ENCODE measurements at regions not wholly inside any gene's neighbourhood (a gene's known extent, or its start where the extent isn't known, plus 50 kb on each side); places are given as distances from the start of the nearest gene placed in this dataset.

GRCh38 chr20:12201289-12201991, 283.7 kb downstream of the BTBD3 start:
- no peak overlapping the region for H3K27ac ChIP-seq (ENCODE audit: insufficient read length, low read depth, low read length)
- H2BK15ac ChIP-seq (ENCODE audit: low read depth, low read length): no peak overlapping the region
- H3K4me1 Mint-ChIP-seq: no peaks in the 10 kb centered on the region
- no peak overlapping the region for H3K23ac ChIP-seq (ENCODE audit: insufficient read length, low read depth, low read length)
- peaks cover 0 to 6% (median 1%) of the 10 kb centered on the region in 3 experiments; a peak in 2 of 7 replicates for H3K36me3 Mint-ChIP-seq (ENCODE audit: insufficient read depth in 1 of 3, low read depth in 3 of 3)
- DNase-seq: no peak
- H3K4me2 ChIP-seq (ENCODE audit: insufficient read depth, insufficient read length, low read length): no peak overlapping the region
- H2BK5ac ChIP-seq (ENCODE audit: insufficient read length, low read length): no peak overlapping the region
- H2AK5ac ChIP-seq (ENCODE audit: insufficient read length, low read length): no peak overlapping the region
- H3K27me3 ChIP-seq (ENCODE audit: insufficient read depth, low read length): no peaks in the 10 kb centered on the region
- H3K56ac ChIP-seq (ENCODE audit: insufficient read length, low read depth, low read length): no peak overlapping the region
- H2BK120ac ChIP-seq (ENCODE audit: low read depth, low read length, poor library complexity, severe bottlenecking): no peak overlapping the region
- peaks cover 0 to 8% of the 10 kb centered on the region in 2 experiments; a peak in 3 of 5 replicates for H3K9me3 Mint-ChIP-seq
- H3K9me3 ChIP-seq (ENCODE audit: control insufficient read depth, low read depth, low read length): no peaks in the 10 kb centered on the region
- H3K27me3 Mint-ChIP-seq (ENCODE audit: low read depth): no peaks in the 10 kb centered on the region; the same call in 1 of the 2 replicates
- no peaks in the 10 kb centered on the region for H3K79me1 ChIP-seq (ENCODE audit: insufficient read depth, low read depth, low read length, poor library complexity, severe bottlenecking)
- no peaks in the 10 kb centered on the region for H3K79me2 ChIP-seq (ENCODE audit: insufficient read depth, low read length)
- no peak overlapping the region for H4K5ac ChIP-seq (ENCODE audit: insufficient read length, low read depth, low read length)
- no peak overlapping the region for H3K4ac ChIP-seq (ENCODE audit: low read depth, low read length)
- WGBS (ENCODE audit: extremely low coverage, insufficient read length, low lambda C conversion rate): no CpG with 5 or more reads among the region's 5 CpGs
- no peak overlapping the region for H2BK20ac ChIP-seq (ENCODE audit: low read depth, low read length, poor library complexity, severe bottlenecking)
- H4K8ac ChIP-seq (replicated peaks; ENCODE audit: insufficient read length, low read depth, low read length): no peak overlapping the region
- no peak overlapping the region for H3K4me3 Mint-ChIP-seq
- no peak overlapping the region for H2AFZ ChIP-seq (ENCODE audit: low read length)
- H3K14ac ChIP-seq (ENCODE audit: insufficient read depth, low read length): no peak overlapping the region
- H3K23me2 ChIP-seq (ENCODE audit: insufficient read length, low read depth, low read length, poor library complexity, severe bottlenecking): no peaks in the 10 kb centered on the region
- H3K27ac Mint-ChIP-seq: no peak overlapping the region
- H3K18ac ChIP-seq (ENCODE audit: insufficient read length, low read depth, low read length): no peak overlapping the region
- no peak overlapping the region for H3K9ac ChIP-seq (ENCODE audit: extremely low read depth, insufficient read length, low read length)
- H4K91ac ChIP-seq (ENCODE audit: insufficient read length, low read depth, low read length): no peak overlapping the region
- no peak overlapping the region for H3T11ph ChIP-seq (ENCODE audit: low read length)
- no peak overlapping the region for H2BK12ac ChIP-seq (ENCODE audit: insufficient read length, low read depth, low read length)
- H4K20me1 ChIP-seq (ENCODE audit: control insufficient read depth, insufficient read depth, insufficient read length): no peaks in the 10 kb centered on the region
- H3K4me1 ChIP-seq (ENCODE audit: insufficient read depth, low read length): no peaks in the 10 kb centered on the region
- no peak for TF ChIP-seq CTCF (conservative IDR thresholded peaks at IDR 0.05)
